WTC11 (cell line): ENCODE measurements at regions not wholly inside any gene's neighbourhood (a gene's known extent, or its start where the extent isn't known, plus 50 kb on each side); places are given as distances from the start of the nearest gene placed in this dataset.

Experiments used
- ATAC-seq: fragments of 200-7000 bp; cut with Tn5 transposase; 2 replicates; pipeline ENCODE4 v1.10.0; 2021; ENCODE audit warnings: mild to moderate bottlenecking, moderate library complexity
- CTCF ChIA-PET: fragments of 300-600 bp; sonication (Branson Sonifier 250); formaldehyde crosslinking; loops from one replicate; lab custom pipeline; 2021; ENCODE audit warnings: antibody characterized with exemption; lab: Charles Lee
- POLR2A ChIA-PET: fragments of 350-600 bp; sonication (Branson Sonifier 250); formaldehyde crosslinking; loops from one replicate; lab custom pipeline; 2021; ENCODE audit warnings: antibody characterized with exemption; lab: Charles Lee
- DNase-seq: peaks from one replicate; pipeline ENCODE4 v3.0.0; 2021; ENCODE audit warnings: low spot score
- H3K27ac Mint-ChIP-seq: 2 replicates; pipeline ENCODE4 v1.8.0; 2021; ENCODE audit warnings: mixed read lengths
- H3K27me3 Mint-ChIP-seq: 2 replicates; pipeline ENCODE4 v1.8.0; 2021; ENCODE audit warnings: low read depth, mild to moderate bottlenecking, moderate library complexity, mixed read lengths
- H3K36me3 Mint-ChIP-seq: 2 replicates; pipeline ENCODE4 v1.8.0; 2021; ENCODE audit warnings: mixed read lengths
- H3K4me1 Mint-ChIP-seq: 2 replicates; pipeline ENCODE4 v1.8.0; 2022; ENCODE audit warnings: mixed read lengths
- H3K4me3 Mint-ChIP-seq: 2 replicates; pipeline ENCODE4 v1.8.0; 2021; ENCODE audit warnings: mild to moderate bottlenecking, moderate library complexity, mixed read lengths
- H3K9me3 Mint-ChIP-seq: 2 replicates; pipeline ENCODE4 v1.8.0; 2021; ENCODE audit warnings: mixed read lengths
- EMX1 ChIP-seq: fragments of 250-450 bp; sonication (Bioruptor Pico); IDR thresholded peaks from 2 replicates; pipeline ENCODE4 v1.8.0; 2021; ENCODE audit warnings: mild to moderate bottlenecking
- FOXJ3 ChIP-seq: sonication (generic); formaldehyde crosslinking; IDR thresholded peaks from 2 replicates; pipeline ENCODE4 v1.9.0; 2021; ENCODE audit warnings: missing genetic modification reagents, mild to moderate bottlenecking, borderline replicate concordance
- IRF2 ChIP-seq: sonication (generic); formaldehyde crosslinking; IDR thresholded peaks from 2 replicates; pipeline ENCODE4 v1.8.0; 2022; ENCODE audit warnings: low read depth, missing genetic modification reagents, borderline replicate concordance
- JUN ChIP-seq: sonication (generic); formaldehyde crosslinking; IDR thresholded peaks from 2 replicates; pipeline ENCODE4 v1.8.0; 2023; ENCODE audit warnings: mild to moderate bottlenecking, missing genetic modification reagents
- SOX15 ChIP-seq: fragments of 250-450 bp; sonication (Bioruptor Pico); IDR thresholded peaks from 2 replicates; pipeline ENCODE4 v1.9.0; 2021; ENCODE audit warnings: mild to moderate bottlenecking
- ZNF219 ChIP-seq: sonication (generic); formaldehyde crosslinking; IDR thresholded peaks from 2 replicates; pipeline ENCODE4 v1.8.0; 2023; ENCODE audit warnings: missing genetic modification reagents, mild to moderate bottlenecking, borderline replicate concordance
- ZNF263 ChIP-seq: sonication (generic); formaldehyde crosslinking; IDR thresholded peaks from 2 replicates; pipeline ENCODE4 v1.8.1; 2022; ENCODE audit warnings: low read depth, mild to moderate bottlenecking, moderate library complexity, missing genetic modification reagents
- ZNF281 ChIP-seq: sonication (generic); formaldehyde crosslinking; IDR thresholded peaks from 2 replicates; pipeline ENCODE4 v1.8.0; 2023; ENCODE audit warnings: mild to moderate bottlenecking, missing genetic modification reagents
- ZNF425 ChIP-seq: fragments of 250-450 bp; sonication (Bioruptor Pico); conservative IDR thresholded peaks from 2 replicates; pipeline ENCODE4 v1.9.0; 2021; ENCODE audit warnings: mild to moderate bottlenecking
- ZNF532 ChIP-seq: fragments of 250-450 bp; sonication (Bioruptor Pico); IDR thresholded peaks from 2 replicates; pipeline ENCODE4 v1.9.0; 2021; ENCODE audit warnings: mild to moderate bottlenecking, borderline replicate concordance
- ZNF671 ChIP-seq: fragments of 250-450 bp; sonication (Bioruptor Pico); IDR thresholded peaks from 2 replicates; pipeline ENCODE4 v1.8.0; 2021; ENCODE audit warnings: mild to moderate bottlenecking
- TF ChIP-seq, protein P1 (sequence below): sonication (generic); formaldehyde crosslinking; IDR thresholded peaks from 2 replicates; pipeline ENCODE4 v1.8.1; 2023; ENCODE audit warnings: mild to moderate bottlenecking, missing genetic modification reagents, moderate library complexity
- TF ChIP-seq, protein P2 (sequence below): sonication (generic); formaldehyde crosslinking; IDR thresholded peaks from 2 replicates; pipeline ENCODE4 v1.8.1; 2022; ENCODE audit warnings: mild to moderate bottlenecking, missing genetic modification reagents, moderate library complexity, borderline replicate concordance
- TF ChIP-seq, protein P3 (sequence below): sonication (generic); formaldehyde crosslinking; IDR thresholded peaks from 2 replicates; pipeline ENCODE4 v1.8.1; 2023; ENCODE audit warnings: mild to moderate bottlenecking, missing genetic modification reagents, borderline replicate concordance
- TF ChIP-seq, protein P4 (sequence below): fragments of 250-450 bp; sonication (Bioruptor Pico); IDR thresholded peaks from 2 replicates; pipeline ENCODE4 v1.9.0; 2021; ENCODE audit warnings: moderate library complexity, mild to moderate bottlenecking, inconsistent platforms, borderline replicate concordance
- TF ChIP-seq, protein P5 (sequence below): sonication (generic); formaldehyde crosslinking; IDR thresholded peaks from 2 replicates; pipeline ENCODE4 v1.8.1; 2023; ENCODE audit warnings: mild to moderate bottlenecking, moderate library complexity, missing genetic modification reagents

DNA sequence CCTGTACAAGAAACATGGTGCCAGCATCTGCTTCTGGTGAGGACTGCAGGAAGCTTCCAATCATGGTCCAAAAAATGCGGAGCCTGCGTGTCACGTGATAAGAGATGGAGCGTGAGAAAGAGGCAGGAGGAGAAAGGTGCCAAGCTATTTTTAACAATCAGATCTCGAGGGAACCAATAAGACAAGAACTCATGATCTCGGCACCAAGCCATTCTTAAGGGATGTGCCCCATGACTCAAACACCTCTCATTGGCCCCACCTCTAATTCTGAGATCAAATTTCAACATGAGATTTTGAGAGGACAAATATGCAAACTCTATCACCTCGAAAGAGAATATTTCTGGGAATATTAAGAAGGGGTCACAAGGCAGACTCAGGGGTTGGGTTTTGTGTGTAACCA lies 107.2 kb downstream of the PYDC2 start:
- H3K27me3 Mint-ChIP-seq: no peaks in the 10 kb centered on the region
- ATAC-seq (no peak), DNase-seq (no peak)
- no peak overlapping the region for H3K27ac Mint-ChIP-seq
- H3K9me3 Mint-ChIP-seq: peaks cover 13% of the 10 kb centered on the region
- peaks cover 4% of the 10 kb centered on the region; the same call in 1 of the 2 replicates for H3K36me3 Mint-ChIP-seq
- TF ChIP-seq ZNF281 (no peak), EMX1 (CRISPR knock-in tag) (no peak), FOXJ3 (no peak)
- H3K4me3 Mint-ChIP-seq: no peak overlapping the region
- POLR2A ChIA-PET: no interaction called here
- peaks cover 23% of the 10 kb centered on the region for H3K4me1 Mint-ChIP-seq
- CTCF ChIA-PET: no interaction called here

DNA sequence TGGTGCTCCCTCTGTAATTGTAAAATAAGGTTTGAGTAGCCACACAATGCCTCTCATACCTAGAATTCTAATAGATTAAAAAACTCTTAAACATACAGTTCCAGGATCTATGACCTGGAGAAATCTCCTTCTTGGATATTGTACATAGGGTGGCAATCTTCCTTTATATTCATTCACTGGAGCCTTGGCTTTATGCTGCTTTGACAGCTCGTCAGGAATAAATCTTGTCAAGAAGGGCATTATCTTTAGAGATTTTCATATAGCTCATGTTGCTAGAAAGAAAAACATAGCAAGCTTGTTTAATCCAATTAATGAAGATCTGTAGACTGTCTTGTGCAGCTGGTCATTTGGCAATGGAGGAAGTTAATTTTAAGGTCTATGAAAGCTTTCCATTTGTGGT lies 131.1 kb downstream of the PYDC2 start:
- TF ChIP-seq, protein P1, sequence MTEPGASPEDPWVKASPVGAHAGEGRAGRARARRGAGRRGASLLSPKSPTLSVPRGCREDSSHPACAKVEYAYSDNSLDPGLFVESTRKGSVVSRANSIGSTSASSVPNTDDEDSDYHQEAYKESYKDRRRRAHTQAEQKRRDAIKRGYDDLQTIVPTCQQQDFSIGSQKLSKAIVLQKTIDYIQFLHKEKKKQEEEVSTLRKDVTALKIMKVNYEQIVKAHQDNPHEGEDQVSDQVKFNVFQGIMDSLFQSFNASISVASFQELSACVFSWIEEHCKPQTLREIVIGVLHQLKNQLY: no peak
- TF ChIP-seq, protein P2, sequence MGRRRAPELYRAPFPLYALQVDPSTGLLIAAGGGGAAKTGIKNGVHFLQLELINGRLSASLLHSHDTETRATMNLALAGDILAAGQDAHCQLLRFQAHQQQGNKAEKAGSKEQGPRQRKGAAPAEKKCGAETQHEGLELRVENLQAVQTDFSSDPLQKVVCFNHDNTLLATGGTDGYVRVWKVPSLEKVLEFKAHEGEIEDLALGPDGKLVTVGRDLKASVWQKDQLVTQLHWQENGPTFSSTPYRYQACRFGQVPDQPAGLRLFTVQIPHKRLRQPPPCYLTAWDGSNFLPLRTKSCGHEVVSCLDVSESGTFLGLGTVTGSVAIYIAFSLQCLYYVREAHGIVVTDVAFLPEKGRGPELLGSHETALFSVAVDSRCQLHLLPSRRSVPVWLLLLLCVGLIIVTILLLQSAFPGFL (CRISPR knock-in tag): no peak
- no peak for TF ChIP-seq JUN (CRISPR knock-in tag)
- no peak for TF ChIP-seq ZNF219 (CRISPR knock-in tag)
- TF ChIP-seq, protein P3, sequence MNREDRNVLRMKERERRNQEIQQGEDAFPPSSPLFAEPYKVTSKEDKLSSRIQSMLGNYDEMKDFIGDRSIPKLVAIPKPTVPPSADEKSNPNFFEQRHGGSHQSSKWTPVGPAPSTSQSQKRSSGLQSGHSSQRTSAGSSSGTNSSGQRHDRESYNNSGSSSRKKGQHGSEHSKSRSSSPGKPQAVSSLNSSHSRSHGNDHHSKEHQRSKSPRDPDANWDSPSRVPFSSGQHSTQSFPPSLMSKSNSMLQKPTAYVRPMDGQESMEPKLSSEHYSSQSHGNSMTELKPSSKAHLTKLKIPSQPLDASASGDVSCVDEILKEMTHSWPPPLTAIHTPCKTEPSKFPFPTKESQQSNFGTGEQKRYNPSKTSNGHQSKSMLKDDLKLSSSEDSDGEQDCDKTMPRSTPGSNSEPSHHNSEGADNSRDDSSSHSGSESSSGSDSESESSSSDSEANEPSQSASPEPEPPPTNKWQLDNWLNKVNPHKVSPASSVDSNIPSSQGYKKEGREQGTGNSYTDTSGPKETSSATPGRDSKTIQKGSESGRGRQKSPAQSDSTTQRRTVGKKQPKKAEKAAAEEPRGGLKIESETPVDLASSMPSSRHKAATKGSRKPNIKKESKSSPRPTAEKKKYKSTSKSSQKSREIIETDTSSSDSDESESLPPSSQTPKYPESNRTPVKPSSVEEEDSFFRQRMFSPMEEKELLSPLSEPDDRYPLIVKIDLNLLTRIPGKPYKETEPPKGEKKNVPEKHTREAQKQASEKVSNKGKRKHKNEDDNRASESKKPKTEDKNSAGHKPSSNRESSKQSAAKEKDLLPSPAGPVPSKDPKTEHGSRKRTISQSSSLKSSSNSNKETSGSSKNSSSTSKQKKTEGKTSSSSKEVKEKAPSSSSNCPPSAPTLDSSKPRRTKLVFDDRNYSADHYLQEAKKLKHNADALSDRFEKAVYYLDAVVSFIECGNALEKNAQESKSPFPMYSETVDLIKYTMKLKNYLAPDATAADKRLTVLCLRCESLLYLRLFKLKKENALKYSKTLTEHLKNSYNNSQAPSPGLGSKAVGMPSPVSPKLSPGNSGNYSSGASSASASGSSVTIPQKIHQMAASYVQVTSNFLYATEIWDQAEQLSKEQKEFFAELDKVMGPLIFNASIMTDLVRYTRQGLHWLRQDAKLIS (CRISPR knock-in tag): no peak
- TF ChIP-seq IRF2 (CRISPR knock-in tag): no peak
- no peak for TF ChIP-seq ZNF425 (CRISPR knock-in tag)
- TF ChIP-seq SOX15 (CRISPR knock-in tag): no peak
- TF ChIP-seq, protein P4, sequence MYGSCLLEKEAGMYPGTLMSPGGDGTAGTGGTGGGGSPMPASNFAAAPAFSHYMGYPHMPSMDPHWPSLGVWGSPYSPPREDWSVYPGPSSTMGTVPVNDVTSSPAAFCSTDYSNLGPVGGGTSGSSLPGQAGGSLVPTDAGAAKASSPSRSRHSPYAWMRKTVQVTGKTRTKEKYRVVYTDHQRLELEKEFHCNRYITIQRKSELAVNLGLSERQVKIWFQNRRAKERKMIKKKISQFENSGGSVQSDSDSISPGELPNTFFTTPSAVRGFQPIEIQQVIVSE: no peak
- TF ChIP-seq ZNF671 (CRISPR knock-in tag): no peak
- no peak for TF ChIP-seq ZNF263
- TF ChIP-seq, protein P5, sequence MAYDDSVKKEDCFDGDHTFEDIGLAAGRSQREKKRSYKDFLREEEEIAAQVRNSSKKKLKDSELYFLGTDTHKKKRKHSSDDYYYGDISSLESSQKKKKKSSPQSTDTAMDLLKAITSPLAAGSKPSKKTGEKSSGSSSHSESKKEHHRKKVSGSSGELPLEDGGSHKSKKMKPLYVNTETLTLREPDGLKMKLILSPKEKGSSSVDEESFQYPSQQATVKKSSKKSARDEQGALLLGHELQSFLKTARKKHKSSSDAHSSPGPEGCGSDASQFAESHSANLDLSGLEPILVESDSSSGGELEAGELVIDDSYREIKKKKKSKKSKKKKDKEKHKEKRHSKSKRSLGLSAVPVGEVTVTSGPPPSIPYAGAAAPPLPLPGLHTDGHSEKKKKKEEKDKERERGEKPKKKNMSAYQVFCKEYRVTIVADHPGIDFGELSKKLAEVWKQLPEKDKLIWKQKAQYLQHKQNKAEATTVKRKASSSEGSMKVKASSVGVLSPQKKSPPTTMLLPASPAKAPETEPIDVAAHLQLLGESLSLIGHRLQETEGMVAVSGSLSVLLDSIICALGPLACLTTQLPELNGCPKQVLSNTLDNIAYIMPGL (CRISPR knock-in tag): no peak
- no peak for TF ChIP-seq ZNF532 (CRISPR knock-in tag)
- ChIA-PET CTCF (no interaction called here), POLR2A (no interaction called here)
- no peaks in the 10 kb centered on the region for H3K9me3 Mint-ChIP-seq
- no peak overlapping the region for H3K4me3 Mint-ChIP-seq
- no peaks in the 10 kb centered on the region for H3K27me3 Mint-ChIP-seq
- peaks cover 8% of the 10 kb centered on the region; the same call in 1 of the 2 replicates for H3K4me1 Mint-ChIP-seq
- no peak for DNase-seq
- no peaks in the 10 kb centered on the region for H3K36me3 Mint-ChIP-seq
- no peak overlapping the region for H3K27ac Mint-ChIP-seq
- ATAC-seq: no peak
